NCI-H1105 treated with DMSO at 0.1 percent for 48 hours (cell line): ENCODE measurements at regions not wholly inside any gene's neighbourhood (a gene's known extent, or its start where the extent isn't known, plus 50 kb on each side); places are given as distances from the start of the nearest gene placed in this dataset.
"Not testable (repeated sequence)": the region's sequence is repeated elsewhere in the genome, so short reads cannot be mapped to it uniquely, and the experiment has no call there.

Experiments used
- DNase-seq: peaks from one replicate; lab custom pipeline; 2025; lab: John Stamatoyannopoulos, UW

DNA sequence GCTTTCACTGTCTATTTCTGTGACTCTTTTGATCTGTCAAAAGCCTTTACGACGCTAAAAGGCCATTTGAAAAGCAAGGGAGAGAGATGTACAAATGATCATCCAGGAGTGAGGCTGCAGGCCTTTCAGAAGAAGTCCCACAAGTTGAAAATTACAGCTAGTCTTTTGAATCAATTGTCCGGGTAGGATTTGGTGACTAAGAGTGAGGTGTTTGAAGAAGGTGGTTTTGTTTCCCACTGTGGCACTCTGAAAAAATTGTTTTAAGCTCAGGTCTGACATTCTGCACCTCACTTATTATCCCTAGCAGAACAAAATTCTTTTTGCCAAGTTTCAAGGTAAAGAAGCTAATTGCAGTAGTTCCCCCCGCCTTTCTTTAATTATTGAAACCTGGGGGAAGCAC, 50.8 kb upstream of the TMEM108 start:
- DNase-seq, result no peak

DNA sequence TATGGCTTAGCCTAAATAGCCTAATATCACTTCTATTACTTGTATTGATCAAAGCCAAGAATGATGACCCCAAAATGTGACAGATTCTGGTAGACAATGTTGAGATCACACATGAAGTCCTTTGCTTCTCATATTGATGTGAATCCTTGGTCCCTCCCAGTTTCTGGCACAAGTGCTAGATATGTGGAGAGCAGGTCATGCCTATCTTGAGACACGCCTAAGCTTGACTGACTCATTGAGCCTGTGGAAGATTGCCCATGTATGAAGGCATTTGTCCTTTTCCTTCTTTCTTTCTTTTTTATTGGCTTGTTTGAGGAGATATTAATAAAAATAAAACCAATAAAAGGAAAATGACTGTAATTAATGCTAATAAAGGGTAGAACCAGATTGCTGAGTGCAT, 54.0 kb upstream of the TMEM108 start:
- DNase-seq, result no peak

DNA sequence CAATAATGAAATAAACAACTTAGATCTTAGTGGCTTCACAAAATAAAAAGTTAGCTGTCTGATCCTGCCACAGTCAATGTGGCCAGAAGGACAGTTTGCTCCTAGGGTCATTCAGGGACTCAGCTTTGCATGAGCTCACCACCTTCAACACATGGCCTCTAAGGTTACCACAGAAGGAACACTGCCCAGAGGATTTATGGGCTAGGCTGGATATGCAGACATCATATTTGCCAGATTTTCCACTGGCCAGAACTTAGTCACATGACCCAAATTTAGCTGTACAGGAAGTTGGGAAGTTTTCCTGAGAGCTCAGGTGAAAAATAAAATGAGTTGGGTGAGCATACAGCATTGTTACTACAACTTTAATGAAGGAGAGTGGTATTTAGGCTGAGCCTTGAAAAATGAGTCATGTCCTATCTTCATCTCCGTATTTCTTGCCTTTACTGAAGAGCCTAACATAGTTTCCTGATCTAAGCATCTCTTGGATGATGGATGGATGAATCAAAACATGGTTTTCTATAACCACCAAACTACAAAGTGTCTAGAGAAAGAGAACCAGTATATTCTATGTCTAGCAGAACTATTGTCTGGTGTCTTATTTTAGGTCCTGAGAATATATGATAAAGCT, 54.9 kb upstream of the TMEM108 start:
- no peak for DNase-seq

DNA sequence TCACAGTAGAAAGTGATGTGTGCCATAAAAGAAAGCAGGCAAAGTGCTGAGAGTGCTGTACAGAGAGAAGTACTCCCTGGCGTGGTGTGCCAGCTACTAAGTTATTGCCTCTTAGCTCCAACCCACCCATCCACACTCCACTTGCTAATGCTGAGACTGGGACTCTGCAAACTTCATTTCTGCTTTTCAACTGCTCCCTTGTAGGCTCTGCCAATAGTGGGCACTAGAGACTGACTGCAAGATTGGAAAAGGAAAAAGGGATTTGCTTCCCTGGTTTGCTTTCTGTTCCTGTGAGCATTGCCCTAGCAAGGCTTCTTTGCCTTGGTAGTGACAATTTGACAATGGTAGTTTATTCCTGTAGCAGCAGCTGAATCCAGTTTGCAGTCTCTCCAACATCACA, 56.5 kb upstream of the TMEM108 start:
- no peak for DNase-seq

DNA sequence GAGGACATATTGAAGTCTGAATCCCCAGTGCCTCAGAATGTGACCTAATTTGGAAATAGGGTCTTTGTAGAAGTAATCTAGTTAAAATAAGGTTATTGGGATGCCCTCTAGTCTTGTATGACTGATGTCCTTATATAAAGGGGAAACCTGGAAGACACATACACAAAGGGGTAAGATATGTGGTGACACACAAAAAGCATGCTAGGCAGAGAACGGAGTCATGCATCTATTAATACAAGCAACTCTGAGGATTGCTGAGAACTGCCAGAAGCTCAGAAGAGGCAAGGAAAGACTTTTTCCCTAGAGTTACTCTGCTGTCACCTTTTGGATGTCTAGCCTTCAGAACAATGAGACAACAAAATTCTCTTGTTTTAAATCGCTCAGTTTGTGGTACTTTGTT, 58.1 kb upstream of the TMEM108 start:
- no peak for DNase-seq

DNA sequence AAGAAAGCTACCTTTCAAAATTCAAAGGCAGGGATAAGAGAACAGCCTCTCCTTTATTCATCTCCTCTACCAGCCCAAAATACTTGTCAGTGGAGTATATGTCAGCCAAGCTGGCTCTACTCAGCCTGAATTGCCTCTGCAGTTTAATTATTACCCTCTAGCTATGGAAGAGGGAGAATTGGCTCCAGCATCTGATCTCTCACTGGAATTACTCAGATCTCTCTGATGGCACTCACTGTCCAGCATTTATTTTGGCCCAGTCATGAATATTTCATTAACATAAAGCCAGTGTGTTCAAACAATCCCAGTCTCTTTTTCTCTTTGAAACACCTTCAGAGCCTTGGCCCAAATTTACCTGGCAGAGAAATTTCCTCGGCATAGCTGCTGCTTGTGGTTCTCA, 58.6 kb upstream of the TMEM108 start:
- DNase-seq, result no peak

DNA sequence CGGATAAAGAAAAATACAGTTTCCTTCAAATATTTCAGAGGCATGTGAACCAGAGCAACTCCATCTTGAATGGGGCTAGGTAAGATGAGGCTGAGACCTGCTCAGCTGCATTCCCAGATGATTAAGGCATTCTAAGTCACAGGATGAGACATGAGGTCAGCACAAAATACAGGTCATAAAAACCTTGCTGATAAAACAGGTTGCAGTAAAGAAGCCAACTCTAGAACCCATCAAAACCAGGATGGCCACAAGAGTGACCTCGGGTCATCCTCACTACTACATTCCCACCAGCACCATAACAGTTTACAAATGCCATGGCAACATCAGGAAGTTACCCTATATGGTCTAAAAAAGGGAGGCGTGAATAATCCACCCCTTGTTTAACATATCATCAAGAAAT, 59.2 kb upstream of the TMEM108 start:
- not testable (repeated sequence) for DNase-seq

DNA sequence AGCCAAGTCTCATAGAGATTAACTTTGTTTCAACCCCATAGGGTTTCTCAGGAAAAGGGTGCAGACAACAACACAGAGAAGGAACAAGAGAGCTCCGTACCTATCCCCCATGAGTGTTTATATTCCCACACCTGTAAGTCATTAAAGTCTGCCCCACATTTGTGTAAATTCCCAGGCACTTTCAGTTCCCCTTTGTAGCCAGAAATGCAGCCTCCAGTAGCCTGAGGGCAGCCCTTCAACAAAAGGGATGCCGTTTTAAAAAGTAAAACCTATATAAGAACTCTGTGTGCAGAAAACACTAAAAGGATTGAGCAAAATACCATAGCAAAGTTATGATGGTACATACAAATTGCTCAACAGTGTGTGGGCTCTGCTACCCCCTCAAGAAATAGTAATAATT, 59.7 kb upstream of the TMEM108 start:
- DNase-seq, result no peak

DNA sequence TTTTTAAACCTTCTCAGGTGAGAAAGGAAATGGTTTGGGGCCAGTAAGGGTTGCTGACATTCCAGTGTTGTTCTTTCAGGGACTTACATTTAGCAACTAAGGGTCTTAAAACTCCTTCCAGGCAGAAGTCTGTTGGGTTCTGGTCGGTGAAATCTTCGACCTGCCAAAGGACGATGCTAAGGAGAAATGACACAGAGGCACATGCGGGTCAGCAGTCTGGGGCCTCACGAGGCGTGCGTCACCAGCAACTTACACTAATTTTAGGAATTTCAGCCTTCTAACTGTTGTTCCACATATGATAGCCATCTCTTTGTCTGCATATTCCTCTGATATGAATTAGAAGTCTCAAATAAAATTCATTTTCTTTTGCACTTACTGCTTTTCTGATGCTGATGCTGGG, 64.1 kb upstream of the TMEM108 start:
- DNase-seq, result no peak

DNA sequence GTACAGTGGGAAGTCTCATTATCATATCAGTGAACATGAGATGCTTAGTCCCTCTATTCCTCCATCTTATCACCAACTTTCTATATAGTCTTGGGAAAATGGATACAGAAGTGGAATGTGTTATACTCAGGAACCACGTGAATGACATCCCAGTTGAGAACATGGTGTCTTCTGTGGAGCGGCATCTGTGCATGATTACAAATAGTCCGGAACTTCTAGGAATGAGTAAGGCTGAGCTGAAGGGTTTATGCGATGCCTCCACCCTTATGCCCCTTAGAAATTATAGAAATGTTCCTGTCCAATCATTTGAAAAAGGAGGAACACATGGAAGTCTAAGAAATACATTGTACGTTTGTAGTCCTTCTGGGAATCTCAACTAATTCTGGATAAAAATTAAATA, 64.8 kb upstream of the TMEM108 start:
- DNase-seq, result no peak

DNA sequence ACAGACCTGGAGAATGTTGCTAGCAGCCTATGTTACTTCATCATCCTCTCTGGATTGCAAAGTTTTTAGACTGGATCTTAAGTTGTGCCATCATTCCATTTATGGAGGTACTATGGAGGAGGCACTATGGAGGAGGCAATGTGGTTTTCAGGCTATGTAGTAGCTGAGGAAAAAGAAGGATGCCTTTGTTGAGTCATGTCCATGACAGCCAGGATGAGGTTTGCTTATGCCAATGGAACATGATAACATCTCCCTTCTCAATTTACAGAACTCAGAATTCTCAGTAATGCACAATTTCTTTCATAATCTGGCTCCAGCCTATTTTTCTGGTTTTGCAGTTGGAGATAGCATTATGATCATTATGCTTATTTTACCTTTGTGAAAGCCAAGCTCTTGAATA, 65.9 kb upstream of the TMEM108 start:
- DNase-seq, result no peak

DNA sequence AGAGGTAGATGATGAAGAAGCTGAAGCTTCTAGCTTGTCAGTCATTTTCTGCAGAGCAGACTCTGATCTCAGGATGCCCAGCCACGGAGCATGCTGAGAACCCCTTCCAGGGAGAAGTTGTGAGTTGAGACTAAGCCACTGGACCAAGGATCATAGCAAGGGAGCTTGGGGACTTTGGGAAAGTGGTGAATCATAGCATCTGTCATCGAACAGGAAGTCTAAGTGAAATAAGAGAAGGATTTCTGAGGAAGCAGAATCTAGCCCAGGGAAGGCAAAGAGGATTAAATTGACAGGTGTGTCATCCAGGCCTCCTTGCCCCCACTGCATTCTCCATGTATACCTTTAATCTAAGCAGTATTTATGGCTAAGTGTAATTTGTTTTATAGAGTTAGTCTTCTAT, 71.8 kb upstream of the TMEM108 start:
- DNase-seq, result no peak

DNA sequence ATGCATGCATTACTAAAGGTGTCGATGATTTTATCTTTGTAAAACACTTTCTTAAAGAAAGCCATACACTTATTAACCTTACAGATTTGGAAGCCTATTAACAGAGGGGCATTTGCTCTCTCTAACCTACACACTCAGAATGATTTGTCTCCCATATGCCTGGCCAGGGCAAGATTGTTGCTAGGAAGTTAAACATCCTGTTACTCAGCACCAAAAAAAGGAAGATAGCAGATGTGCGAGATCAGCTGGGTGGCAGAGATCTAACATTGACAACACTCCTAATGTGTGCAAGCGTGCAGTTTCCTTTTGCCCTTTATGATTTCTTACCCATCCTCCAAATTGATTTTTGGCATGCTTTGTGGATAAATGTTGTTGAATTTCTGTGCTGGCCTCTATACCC, 73.9 kb upstream of the TMEM108 start:
- DNase-seq, result no peak

DNA sequence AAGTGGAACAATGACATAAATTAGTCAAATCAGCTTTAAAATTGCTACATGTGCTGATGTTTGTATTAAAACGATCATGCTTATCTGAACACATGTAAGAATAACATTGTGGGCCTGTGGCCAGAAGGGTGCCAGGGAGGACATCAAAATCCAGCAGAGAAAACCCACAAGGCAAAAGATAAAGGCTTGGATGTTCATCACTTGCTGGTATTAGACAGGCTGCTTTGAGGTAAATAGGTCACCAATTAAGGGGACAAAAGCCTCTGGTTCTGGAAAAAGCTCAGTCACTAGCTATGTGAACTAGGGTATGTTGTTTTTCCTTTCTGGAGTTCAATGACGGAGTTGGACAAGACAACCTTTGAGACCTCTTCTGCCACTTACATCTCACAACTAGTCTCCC, 74.4 kb upstream of the TMEM108 start:
- no peak for DNase-seq

DNA sequence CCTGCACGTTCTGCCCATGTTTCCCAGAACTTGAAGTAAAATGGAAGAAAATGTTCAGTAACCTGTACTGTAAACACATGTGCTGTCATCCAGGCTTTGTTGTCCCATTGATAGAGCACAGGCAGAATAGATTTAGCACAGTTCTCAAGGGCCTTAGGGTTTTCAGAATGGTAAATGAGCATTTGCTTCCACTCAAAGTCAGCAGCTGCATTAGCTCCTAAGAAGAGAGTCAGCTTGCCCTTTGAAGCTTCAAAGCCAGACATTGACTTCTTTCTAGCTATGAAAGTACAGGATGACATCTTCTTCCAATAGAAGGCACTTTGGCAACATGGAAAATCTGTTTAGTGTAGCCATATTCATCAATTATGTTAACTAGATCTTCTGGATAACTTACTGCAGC, 76.2 kb upstream of the TMEM108 start:
- DNase-seq, result no peak

DNA sequence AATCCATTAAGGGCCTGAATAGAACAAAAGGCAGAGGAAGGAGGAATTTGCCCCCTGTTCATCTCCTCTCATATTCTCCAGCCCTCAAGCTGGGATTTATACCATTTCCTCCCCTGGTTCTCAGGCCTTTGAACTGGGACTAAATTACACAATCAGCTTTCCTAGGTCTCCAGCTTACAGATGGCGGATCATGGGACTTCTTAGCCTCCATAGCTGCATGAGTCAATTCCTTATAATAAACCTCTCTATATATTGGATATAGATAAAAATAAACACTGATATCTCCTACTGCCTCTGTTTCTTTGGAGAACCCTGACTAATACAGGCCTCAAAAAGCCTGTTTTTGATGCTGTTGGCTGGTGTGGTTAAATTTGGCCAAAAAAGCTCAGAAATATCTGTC, 84.5 kb upstream of the TMEM108 start:
- DNase-seq, result no peak

DNA sequence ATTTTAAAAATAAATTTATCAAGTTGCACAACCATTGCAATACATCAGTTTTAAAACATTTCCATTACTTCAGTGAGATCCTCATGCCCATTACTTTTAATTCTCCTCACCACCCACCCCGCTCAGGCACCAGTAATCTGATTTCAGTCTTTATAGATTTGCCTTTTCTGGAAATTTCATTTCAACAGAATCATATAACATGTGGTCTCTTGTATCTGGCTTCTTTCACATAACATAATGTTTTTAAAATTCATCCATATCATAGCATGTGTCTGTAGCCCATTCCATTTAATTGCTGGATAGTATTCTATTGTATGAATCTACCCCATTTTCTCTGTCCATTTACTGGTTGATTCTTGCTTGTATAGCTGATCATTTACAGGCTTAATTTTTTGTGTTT, 110.3 kb upstream of the TMEM108 start:
- no peak for DNase-seq

DNA sequence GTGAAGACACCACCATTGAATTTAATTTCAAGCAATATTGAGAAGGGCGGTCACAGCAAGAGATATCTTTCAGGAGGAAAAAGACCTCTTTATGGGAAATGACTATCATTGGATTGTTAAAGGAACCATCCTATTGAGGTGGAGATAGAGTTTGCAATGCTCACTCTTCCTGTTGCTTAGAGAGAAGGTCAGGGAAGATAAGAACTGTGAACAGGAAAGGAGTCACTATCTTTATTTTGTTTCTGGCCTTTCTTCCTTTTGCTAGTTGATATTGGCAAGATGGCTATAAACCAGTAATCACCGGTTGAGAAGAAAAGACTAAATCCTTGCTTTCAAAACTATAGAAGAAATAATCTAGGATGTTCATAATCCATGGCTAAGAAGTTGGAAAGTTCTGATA, 112.1 kb upstream of the TMEM108 start:
- no peak for DNase-seq

DNA sequence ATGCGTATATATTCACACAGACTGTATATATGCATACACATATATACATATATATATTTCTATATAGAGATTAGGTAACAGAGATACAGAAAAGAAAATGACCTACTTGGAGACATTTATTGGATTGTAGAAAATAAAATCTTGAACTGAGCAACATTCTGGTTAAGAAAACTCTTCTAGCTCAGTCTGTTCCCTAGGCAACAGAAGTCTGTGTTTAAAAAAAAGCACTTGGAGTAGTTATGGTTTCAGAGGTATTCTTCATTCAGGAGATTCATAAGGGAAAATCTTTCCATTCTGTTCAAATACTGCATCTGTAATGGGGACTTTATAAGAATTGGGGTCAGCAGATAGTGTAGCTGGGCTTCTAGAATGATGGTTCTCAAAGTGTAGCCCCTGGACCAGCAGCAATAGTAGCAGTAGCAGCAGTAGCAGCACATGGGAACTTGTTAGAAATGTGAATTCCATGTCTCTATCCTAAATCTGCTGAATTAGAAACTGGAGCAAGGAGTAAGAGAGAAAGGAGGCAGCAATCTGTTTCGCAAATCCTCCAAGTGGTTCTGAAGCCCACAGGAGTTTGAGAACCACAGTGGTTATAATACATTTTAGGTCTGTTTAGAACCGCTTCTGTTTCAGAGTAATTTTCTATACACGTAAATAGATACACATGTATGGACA, 112.8 kb upstream of the TMEM108 start:
- no peak for DNase-seq

DNA sequence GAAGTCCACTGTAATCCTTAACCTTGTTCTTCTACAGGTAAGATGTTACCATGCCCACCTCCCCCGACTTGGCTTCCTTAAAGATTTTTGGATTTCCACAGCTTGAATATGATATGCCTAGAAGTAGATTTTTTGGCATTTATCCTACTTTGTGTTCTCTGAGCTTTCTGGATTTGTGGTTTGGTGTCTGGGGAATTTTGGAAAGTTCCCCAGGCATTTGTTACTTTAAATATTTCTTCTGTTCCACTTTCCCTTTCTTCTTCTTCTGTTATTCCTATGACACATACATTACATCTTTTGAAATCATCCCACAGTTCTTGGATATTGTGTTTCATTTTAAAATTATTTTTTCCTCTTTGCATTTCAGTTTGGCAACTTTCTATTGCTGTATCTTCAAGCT, 122.1 kb upstream of the TMEM108 start:
- DNase-seq, result no peak

DNA sequence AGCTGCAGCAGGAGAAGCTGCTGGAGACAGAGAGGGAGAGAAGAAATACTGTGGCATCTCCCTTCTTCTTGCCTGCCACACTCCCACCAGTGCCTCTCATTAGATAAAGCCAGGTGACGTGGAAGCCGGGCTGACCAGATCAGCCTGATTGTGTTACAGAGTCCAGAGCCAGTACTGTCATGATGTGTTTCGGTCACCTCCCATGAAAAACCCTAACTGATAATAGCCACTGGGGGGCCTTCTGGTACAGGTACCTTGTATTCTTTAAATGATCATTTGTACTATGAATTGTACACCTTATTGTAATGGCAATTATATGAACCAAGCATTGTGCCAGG, 125.8 kb upstream of the TMEM108 start:
- no peak for DNase-seq

DNA sequence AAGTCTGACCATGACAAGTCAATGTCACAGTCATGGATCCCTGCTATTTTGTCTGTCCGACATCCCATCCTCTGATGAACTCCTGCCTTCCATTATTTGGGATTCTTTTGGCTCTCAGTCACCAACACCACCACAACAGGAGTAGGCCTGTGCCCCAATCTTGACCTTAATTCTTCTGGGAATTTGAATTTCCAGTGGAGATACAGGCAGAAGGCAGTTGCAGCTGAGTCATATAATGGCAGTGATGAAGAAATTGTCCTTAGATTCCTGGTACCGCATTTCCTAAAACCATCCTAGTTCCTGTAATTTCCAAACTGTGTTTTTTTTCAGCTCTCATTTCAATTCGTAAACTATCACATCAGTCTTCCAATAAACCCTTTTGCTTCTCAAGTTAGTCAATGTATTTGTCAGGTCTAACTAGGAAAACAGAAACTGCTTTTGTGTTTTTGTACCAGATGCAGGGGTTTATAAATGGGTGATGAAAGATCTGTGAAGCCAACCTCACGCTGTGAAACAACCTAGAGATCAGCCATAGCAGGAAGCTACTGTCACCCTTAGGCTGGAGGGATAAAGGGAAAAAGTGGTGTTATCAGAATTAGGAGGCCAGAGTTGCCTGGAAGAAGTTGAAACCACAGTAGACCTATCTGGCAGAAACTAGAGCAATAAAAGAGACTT, 126.3 kb upstream of the TMEM108 start:
- DNase-seq, result no peak

DNA sequence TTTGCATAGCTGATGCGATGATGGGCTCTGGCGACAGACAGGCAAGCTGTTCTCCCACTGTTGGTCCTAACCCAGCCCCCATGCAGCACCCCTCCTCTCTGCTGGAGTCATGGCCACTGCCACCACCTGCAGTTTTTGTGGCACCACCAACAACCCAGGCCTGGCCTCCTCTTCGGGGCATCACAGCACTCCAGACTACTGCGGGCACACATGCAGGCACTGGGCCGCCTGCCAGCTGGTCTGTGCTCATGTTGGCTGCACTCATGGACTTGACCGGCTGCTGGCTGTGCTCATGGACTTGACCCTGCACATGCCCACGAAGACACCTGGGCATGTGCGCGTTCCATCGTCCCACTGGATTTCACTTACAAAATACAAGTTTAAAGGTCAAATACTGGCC, 130.9 kb upstream of the TMEM108 start:
- DNase-seq, result no peak

DNA sequence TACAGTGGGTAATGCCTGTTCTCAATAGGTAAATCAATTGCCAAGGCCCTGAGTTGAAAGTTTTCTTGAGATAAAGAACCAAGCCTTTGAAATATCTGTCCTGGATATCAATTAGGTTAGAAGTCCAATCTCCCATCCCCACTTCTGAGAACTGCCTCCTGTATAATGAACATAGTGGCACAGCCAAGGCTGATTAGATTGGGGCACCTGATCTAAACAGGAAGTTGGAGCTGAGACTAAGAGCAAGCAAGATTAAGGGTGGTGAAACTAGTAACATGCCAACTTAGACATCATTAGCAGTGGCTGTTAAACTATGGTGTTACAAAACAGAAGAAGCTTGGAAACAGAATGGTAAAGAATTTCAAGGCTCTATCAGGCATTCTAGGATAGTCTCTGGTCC, 137.7 kb upstream of the TMEM108 start:
- DNase-seq, result no peak
